ENCODE measurements at regions not wholly inside any gene's neighbourhood (a gene's known extent, or its start where the extent isn't known, plus 50 kb on each side); places are given as distances from the start of the nearest gene placed in this dataset.

DNA sequence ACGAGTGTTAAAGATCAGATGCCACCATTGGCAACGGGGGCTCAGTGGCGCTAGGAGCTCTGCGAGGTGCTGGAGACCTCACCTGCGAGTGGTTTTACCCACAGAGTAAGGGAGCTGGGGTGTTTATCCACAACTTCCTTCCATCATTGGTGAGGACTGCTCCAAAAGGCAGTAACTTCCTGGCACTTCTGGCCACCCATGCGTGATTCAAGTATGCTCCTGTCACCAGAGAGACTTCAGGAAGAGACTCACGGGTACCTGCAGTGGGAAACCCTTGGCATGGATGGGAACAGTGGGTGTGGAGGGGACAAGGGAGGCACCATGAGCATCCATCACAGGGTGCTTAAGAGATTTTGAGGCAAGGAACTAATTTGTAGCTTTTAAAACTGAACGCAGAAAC lies 53.2 kb downstream of the RIN2 start:
- DNase-seq = no peak
- Histone ChIP-seq H3K9me3 (ENCODE audit: insufficient read depth, low read depth) (peaks cover 2% of the 10 kb centered on the region; the same call in 1 of the 2 replicates), H3K27ac (no peak overlapping the region), H4K20me1 (ENCODE audit: insufficient read depth) (no peaks in the 10 kb centered on the region), H3K4me1 (replicated peaks; ENCODE audit: insufficient read depth) (peaks cover 32% of the 10 kb centered on the region), H3K27me3 (ENCODE audit: insufficient read depth, low read depth) (no peaks in the 10 kb centered on the region), H3K9me2 (ENCODE audit: insufficient read depth) (no peaks in the 10 kb centered on the region), H3F3A (ENCODE audit: insufficient read depth, low read depth) (peaks cover 10% of the 10 kb centered on the region), H3K79me2 (ENCODE audit: low read depth) (no peaks in the 10 kb centered on the region), H2AFZ (no peak overlapping the region), H3K4me2 (no peak overlapping the region), H3K4me3 (no peak overlapping the region), H3K36me3 (ENCODE audit: low read depth) (no peaks in the 10 kb centered on the region)
- TF ChIP-seq, protein P1, sequence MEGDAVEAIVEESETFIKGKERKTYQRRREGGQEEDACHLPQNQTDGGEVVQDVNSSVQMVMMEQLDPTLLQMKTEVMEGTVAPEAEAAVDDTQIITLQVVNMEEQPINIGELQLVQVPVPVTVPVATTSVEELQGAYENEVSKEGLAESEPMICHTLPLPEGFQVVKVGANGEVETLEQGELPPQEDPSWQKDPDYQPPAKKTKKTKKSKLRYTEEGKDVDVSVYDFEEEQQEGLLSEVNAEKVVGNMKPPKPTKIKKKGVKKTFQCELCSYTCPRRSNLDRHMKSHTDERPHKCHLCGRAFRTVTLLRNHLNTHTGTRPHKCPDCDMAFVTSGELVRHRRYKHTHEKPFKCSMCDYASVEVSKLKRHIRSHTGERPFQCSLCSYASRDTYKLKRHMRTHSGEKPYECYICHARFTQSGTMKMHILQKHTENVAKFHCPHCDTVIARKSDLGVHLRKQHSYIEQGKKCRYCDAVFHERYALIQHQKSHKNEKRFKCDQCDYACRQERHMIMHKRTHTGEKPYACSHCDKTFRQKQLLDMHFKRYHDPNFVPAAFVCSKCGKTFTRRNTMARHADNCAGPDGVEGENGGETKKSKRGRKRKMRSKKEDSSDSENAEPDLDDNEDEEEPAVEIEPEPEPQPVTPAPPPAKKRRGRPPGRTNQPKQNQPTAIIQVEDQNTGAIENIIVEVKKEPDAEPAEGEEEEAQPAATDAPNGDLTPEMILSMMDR (conservative IDR thresholded peaks at IDR 0.05) = no peak
- TF ChIP-seq EZH2 (IDR thresholded peaks at IDR 0.05; ENCODE audit: low read depth) = no peak
- ChIA-PET CTCF (no interaction called here), POLR2A (ENCODE audit: unreplicated experiment) (interaction anchor here (0.6 kb wide), 1 partner anchor 166 kb away, joined by 9 read pairs; no protein-coding TSS in a partner anchor)
- no TSS peak for BruUV-seq (replicated peaks)
- intact Hi-C loops (cut with micrococcal nuclease; ENCODE audit: unreplicated experiment) = no loop called here

DNA sequence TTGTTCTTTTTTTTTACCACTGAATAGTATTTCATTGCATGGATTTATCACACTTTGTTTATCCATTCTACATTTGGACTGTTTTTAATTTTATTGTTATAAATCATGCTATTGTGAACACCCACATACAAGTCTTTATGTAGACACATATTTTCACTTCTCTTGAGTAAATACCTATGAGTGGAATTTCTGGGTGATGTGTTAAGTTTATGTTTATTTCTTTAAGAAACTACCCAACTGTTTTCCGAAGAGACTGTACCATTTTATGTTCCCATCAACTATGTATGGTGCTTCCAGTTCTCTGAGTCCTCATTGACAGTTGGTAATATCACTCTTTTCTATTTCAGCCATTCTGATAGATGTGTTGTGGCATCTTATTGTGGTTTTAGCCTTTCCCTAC lies 54.0 kb downstream of the RIN2 start:
- Histone ChIP-seq H3K4me1 (replicated peaks; ENCODE audit: insufficient read depth) (peaks cover 37% of the 10 kb centered on the region), H2AFZ (no peak overlapping the region), H3K27ac (no peak overlapping the region), H3K9me3 (ENCODE audit: insufficient read depth, low read depth) (peaks cover 10% of the 10 kb centered on the region; the same call in 1 of the 2 replicates), H3F3A (ENCODE audit: insufficient read depth, low read depth) (peaks cover 10% of the 10 kb centered on the region), H3K4me3 (no peak overlapping the region), H3K79me2 (ENCODE audit: low read depth) (no peaks in the 10 kb centered on the region), H3K27me3 (ENCODE audit: insufficient read depth, low read depth) (no peaks in the 10 kb centered on the region), H3K4me2 (no peak overlapping the region), H3K9me2 (ENCODE audit: insufficient read depth) (no peaks in the 10 kb centered on the region), H3K36me3 (ENCODE audit: low read depth) (no peaks in the 10 kb centered on the region), H4K20me1 (ENCODE audit: insufficient read depth) (no peaks in the 10 kb centered on the region)
- no TSS peak for BruUV-seq (replicated peaks)
- no peak for DNase-seq
- TF ChIP-seq, protein P1 (conservative IDR thresholded peaks at IDR 0.05) = no peak
- no peak for TF ChIP-seq EZH2 (IDR thresholded peaks at IDR 0.05; ENCODE audit: low read depth)
- intact Hi-C loops (cut with micrococcal nuclease; ENCODE audit: unreplicated experiment) = no loop called here
- CTCF ChIA-PET = no interaction called here
- POLR2A ChIA-PET (ENCODE audit: unreplicated experiment) = interaction anchor here (0.6 kb wide), 1 partner anchor 166 kb away, joined by 9 read pairs; no protein-coding TSS in a partner anchor

DNA sequence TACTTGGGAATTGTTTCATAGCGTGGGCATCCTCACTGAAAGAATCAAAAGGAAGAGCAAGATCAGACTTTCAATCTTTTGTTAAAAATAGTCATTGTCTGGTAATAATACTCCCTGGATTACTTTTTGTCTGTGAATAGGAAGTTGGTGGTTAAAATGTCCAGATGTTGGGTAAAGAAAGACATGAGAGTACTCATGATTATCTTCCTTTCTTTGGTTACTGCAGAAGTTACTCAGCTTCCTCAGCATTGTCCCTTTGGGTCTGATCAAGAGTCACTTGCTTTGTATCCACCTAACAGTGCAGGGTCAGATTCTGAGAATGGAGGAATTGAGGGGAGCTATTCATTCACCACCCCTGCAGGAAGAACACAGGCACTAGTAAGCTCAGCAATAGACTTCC lies 54.6 kb downstream of the RIN2 start:
- no peaks in the 10 kb centered on the region for H3K27me3 ChIP-seq (ENCODE audit: insufficient read depth, low read depth)
- H3K36me3 ChIP-seq (ENCODE audit: low read depth) = no peaks in the 10 kb centered on the region
- TF ChIP-seq, protein P1 (conservative IDR thresholded peaks at IDR 0.05) = no peak
- no peak for TF ChIP-seq EZH2 (IDR thresholded peaks at IDR 0.05; ENCODE audit: low read depth)
- no TSS peak for BruUV-seq (replicated peaks)
- peaks cover 10% of the 10 kb centered on the region; the same call in 1 of the 2 replicates for H3K9me3 ChIP-seq (ENCODE audit: insufficient read depth, low read depth)
- H3K4me2 ChIP-seq = no peak overlapping the region
- POLR2A ChIA-PET (ENCODE audit: unreplicated experiment) = interaction anchor here (0.6 to 0.7 kb wide), 2 partner anchors 123 to 1238 kb away, joined by 4 to 26 read pairs; no protein-coding TSS in a partner anchor
- H2AFZ ChIP-seq = no peak overlapping the region
- DNase-seq = no peak
- intact Hi-C loops (cut with micrococcal nuclease; ENCODE audit: unreplicated experiment) = no loop called here
- peaks cover 16% of the 10 kb centered on the region for H3F3A ChIP-seq (ENCODE audit: insufficient read depth, low read depth)
- H3K4me1 ChIP-seq (replicated peaks; ENCODE audit: insufficient read depth) = peaks cover 32% of the 10 kb centered on the region
- no peaks in the 10 kb centered on the region for H4K20me1 ChIP-seq (ENCODE audit: insufficient read depth)
- CTCF ChIA-PET = no interaction called here
- no peak overlapping the region for H3K27ac ChIP-seq
- no peak overlapping the region for H3K4me3 ChIP-seq
- H3K79me2 ChIP-seq (ENCODE audit: low read depth) = no peaks in the 10 kb centered on the region
- H3K9me2 ChIP-seq (ENCODE audit: insufficient read depth) = no peaks in the 10 kb centered on the region
